ENCODE measurements at regions not wholly inside any gene's neighbourhood (a gene's known extent, or its start where the extent isn't known, plus 50 kb on each side); places are given as distances from the start of the nearest gene placed in this dataset.

DNA sequence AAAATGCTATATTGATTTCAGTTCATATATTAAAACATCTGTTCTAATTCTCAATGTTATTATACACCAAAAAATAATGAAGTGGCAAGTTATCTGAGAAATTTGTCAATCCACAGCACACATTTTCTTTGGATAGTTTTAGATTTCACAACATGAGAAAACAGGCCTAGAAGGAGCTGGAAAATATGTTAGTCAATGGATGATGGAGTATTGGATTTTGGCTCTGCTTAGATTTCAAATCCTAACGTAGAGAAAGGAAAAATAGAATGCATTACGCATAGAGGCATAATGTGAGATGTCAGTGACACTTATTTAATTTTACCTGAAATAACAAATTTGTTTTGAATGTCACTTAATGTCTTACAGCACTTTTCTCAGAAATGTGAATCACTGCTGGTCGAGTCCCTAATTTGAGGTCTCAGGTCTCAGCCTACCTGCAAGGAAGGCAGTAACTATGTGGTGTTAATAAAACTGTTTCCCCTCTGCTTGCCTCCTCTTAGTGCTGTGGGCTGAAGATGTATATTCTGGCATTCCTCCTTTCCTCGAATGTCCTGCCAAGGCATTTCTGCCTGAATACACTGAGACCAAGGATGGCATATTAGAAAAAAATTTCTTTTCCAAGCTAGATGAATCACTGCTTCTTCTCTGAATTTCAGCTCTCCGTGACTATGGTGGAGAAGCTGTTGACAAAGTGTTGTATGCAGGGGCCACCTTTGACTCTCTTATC is 232.4 kb downstream of the POSTN start:
- DNase-seq (ENCODE audit: low read depth, low spot score): no peak
- Histone ChIP-seq H3K27me3 (ENCODE audit: control insufficient read depth, insufficient read depth, low read length) (no peaks in the 10 kb centered on the region), H3K9me3 (ENCODE audit: control insufficient read depth, insufficient read depth, low read length) (no peaks in the 10 kb centered on the region), H3K4me3 (ENCODE audit: low read depth, low read length) (no peak overlapping the region), H3K27ac (ENCODE audit: low read depth, low read length) (no peak overlapping the region)
- ChIA-PET POLR2A (no interaction called here), CTCF (no interaction called here)
- TF ChIP-seq, protein P1, sequence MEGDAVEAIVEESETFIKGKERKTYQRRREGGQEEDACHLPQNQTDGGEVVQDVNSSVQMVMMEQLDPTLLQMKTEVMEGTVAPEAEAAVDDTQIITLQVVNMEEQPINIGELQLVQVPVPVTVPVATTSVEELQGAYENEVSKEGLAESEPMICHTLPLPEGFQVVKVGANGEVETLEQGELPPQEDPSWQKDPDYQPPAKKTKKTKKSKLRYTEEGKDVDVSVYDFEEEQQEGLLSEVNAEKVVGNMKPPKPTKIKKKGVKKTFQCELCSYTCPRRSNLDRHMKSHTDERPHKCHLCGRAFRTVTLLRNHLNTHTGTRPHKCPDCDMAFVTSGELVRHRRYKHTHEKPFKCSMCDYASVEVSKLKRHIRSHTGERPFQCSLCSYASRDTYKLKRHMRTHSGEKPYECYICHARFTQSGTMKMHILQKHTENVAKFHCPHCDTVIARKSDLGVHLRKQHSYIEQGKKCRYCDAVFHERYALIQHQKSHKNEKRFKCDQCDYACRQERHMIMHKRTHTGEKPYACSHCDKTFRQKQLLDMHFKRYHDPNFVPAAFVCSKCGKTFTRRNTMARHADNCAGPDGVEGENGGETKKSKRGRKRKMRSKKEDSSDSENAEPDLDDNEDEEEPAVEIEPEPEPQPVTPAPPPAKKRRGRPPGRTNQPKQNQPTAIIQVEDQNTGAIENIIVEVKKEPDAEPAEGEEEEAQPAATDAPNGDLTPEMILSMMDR (IDR thresholded peaks at IDR 0.05; ENCODE audit: low read depth, low read length): no peak

DNA sequence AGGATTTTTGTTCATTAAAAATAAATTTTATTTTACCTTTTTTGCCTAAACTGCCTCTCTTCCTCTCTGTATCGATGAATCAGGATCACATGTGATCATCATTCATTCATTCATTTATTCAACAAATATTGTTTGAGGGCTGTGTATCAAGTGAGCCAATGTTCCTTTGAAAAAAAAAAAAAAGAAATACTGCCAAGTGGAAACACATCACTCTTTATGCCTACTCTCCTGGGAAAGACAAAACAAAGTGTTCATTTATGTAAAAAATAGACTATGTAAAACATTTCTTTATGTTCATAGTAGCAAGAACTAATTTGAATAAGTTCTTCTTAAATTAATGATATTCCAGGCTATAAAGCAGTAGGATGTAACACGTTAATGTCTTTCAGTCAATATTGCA is 233.1 kb downstream of the POSTN start:
- H3K4me3 ChIP-seq (ENCODE audit: low read depth, low read length): no peak overlapping the region
- H3K27me3 ChIP-seq (ENCODE audit: control insufficient read depth, insufficient read depth, low read length): no peaks in the 10 kb centered on the region
- ChIA-PET POLR2A (interaction anchor here (0.7 kb wide), 1 partner anchor 550 kb away, joined by 4 read pairs; no protein-coding TSS in a partner anchor), CTCF (no interaction called here)
- no peak for DNase-seq (ENCODE audit: low read depth, low spot score)
- TF ChIP-seq, protein P1 (IDR thresholded peaks at IDR 0.05; ENCODE audit: low read depth, low read length): no peak
- H3K27ac ChIP-seq (ENCODE audit: low read depth, low read length): no peak overlapping the region
- no peaks in the 10 kb centered on the region for H3K9me3 ChIP-seq (ENCODE audit: control insufficient read depth, insufficient read depth, low read length)

DNA sequence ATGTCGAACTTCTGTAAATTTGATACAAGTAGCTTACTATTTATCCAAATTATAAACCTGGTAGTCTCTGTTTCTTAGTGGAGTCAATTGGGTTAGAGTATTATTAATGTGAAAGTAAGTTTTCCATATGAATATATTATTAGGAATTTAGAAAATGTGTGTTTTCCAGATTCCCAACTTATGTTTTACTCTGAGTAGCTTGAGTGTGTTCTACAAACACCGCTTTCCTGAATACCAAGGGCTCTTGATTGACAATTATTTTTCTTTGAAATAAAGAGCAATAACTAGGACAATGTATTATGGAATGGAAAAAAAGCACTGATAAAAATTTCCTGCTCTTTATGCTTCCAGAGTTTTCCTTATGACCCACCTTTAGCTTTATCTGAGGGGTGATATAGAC is 233.6 kb downstream of the POSTN start:
- Histone ChIP-seq H3K9me3 (ENCODE audit: control insufficient read depth, insufficient read depth, low read length) (no peaks in the 10 kb centered on the region), H3K4me3 (ENCODE audit: low read depth, low read length) (no peak overlapping the region), H3K27ac (ENCODE audit: low read depth, low read length) (no peak overlapping the region), H3K27me3 (ENCODE audit: control insufficient read depth, insufficient read depth, low read length) (no peaks in the 10 kb centered on the region)
- TF ChIP-seq, protein P1 (IDR thresholded peaks at IDR 0.05; ENCODE audit: low read depth, low read length): no peak
- ChIA-PET POLR2A (interaction anchor here (0.7 kb wide), 1 partner anchor 550 kb away, joined by 4 read pairs; no protein-coding TSS in a partner anchor), CTCF (no interaction called here)
- DNase-seq (ENCODE audit: low read depth, low spot score): no peak

DNA sequence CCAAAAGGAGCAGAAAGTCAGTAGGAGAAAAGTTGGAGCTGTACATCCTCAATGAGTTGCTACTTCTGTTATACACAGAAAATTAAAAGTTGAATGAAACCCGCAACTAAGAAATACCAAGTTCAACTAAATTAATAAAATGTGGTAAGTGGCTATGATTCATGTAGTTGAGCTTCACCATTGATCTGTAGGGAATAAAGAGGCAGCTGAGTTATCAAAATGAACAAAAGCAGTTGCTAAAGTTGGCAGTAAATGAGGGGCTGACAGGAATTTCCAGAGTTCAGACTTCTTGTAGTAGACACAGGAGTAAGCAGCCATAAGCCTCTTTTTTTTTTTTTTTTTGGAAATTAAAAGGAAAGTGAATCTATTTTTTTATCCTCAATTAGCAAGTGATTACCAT is 234.6 kb downstream of the POSTN start:
- H3K27ac ChIP-seq (ENCODE audit: low read depth, low read length): no peak overlapping the region
- H3K4me3 ChIP-seq (ENCODE audit: low read depth, low read length): no peak overlapping the region
- no peak for DNase-seq (ENCODE audit: low read depth, low spot score)
- no peaks in the 10 kb centered on the region for H3K9me3 ChIP-seq (ENCODE audit: control insufficient read depth, insufficient read depth, low read length)
- ChIA-PET POLR2A (no interaction called here), CTCF (no interaction called here)
- TF ChIP-seq, protein P1 (IDR thresholded peaks at IDR 0.05; ENCODE audit: low read depth, low read length): no peak
- H3K27me3 ChIP-seq (ENCODE audit: control insufficient read depth, insufficient read depth, low read length): no peaks in the 10 kb centered on the region

DNA sequence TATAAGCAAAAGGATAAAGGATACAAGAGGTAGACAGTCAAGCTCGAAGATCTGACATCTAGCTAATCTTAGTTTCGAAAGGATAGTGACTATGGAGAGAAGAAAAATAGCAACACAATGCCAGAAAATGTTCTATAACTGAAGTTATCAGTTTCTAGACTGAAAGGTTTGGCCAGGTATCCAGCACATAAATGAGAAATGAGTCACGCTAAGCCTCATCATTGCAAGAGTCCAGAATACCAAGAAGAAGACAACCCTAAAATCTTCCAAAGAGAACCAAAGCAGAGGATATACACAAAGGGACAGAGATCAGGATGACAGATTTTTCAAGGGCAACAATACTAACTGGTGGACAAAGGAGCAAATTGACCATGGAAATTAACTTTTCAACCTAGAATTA is 237.0 kb downstream of the POSTN start:
- CTCF ChIA-PET: interaction anchor here (1.6 kb wide), 1 partner anchor 20 kb away, joined by 3 read pairs; no protein-coding TSS in a partner anchor
- TF ChIP-seq, protein P1 (IDR thresholded peaks at IDR 0.05; ENCODE audit: low read depth, low read length): no peak
- DNase-seq (ENCODE audit: low read depth, low spot score): no peak
- Histone ChIP-seq H3K9me3 (ENCODE audit: control insufficient read depth, insufficient read depth, low read length) (no peaks in the 10 kb centered on the region), H3K27ac (ENCODE audit: low read depth, low read length) (no peak overlapping the region), H3K4me3 (ENCODE audit: low read depth, low read length) (no peak overlapping the region), H3K27me3 (ENCODE audit: control insufficient read depth, insufficient read depth, low read length) (no peaks in the 10 kb centered on the region)
- POLR2A ChIA-PET: no interaction called here
